GM18907 (cell line): ENCODE measurements at regions not wholly inside any gene's neighbourhood (a gene's known extent, or its start where the extent isn't known, plus 50 kb on each side); places are given as distances from the start of the nearest gene placed in this dataset.

Experiments
- ATAC-seq: cut with Tn5 transposase; IDR thresholded peaks from one replicate; pipeline ENCODE4 v1.9.1; 2021; ENCODE audit warnings: mild to moderate bottlenecking, moderate library complexity; ENCODE audit not compliant: unreplicated experiment

DNA sequence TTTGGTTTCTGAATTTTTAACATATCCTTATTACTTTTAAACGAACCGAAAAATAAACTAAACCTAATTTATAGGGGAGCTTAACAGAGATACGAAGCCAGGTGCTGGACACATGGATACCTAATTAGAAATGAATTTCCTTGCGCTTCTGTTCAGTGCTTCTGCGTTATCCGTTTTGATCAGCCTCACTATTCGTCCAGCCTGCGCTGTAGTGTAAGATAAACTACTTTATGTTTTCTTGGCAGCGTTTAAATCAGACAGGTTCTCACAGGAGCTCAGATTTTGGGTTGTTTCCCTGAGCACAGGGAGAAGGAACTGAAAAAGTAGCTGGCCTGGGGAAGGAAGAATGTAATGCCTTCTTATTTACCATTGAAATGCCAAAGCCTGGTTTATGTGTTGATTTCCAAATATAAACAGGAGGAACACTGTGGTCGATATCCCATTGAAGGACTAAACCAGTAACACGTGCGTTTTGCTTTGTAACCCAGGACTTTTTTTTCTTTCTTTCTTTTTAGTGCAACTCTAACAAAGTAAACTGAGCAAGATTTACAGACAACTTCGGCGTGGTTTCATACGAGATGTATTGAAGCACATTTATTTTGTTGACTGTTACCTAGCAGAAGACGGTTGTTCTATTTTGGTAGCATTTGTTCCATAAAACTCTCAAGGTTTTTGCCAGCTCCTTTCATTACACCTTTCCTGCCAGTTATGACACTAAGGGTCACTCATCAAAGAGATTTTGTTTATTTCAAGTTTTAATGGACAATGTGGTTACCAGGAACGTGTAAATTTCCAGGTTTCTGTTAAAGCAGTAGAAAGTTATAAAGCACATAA is 214.8 kb upstream of the HEY2 start:
- ATAC-seq: no peak

DNA sequence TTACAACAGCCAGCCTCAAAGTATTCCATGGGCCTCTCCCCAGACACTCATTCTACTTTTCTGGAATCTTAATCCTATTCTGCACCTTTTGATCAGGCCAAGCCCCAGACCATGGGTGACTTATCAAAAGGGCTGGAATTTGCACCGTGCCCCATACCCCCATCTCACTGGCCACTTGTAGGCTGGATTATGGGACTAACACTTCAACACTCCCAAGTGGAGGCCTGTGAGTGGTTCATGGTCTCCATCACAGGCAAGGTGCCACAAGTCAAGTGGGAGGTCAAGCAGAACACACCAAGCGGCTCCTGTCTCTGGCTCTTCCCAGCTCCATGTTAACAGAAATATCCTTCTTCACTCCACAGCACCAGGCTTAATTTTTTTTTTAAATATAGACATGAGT is 212.3 kb upstream of the HEY2 start:
- no peak for ATAC-seq

DNA sequence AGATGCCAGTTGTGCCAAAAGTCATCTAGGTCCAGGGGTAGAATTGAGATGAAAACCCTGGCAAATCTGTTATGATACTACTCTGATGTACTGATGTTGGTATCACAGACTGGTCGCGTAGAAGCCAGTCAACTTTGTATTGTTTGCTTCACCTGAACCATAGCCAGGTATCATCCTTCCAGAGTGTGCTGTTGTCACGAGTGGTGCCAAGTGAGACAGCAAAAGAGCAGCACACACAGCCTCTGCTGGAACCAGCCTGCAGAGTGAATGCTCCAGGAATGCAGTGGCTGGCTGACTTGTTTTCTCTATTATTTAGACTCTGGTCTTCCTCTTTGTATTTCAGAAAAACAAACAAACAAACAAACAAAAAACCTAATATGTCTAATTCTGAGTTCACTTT is 209.5 kb upstream of the HEY2 start:
- no peak for ATAC-seq

DNA sequence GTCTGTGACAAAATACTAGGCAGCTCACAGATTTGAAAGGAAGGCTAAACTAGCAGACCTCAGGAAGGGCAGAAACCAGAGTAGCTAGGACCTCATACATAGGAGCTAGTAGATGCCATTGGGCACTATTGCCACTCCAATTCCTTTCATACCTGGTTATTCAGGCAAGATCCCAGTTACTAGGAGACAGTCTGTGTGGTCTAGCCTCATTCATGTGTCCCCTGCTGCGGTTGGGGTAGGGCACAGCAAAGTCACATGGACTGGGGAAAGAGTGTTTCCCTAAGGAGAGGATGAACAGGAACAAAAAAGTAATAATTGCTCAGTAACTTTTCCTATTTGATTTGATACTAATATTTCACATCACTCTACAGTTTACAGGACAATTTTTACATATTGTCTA is 204.6 kb upstream of the HEY2 start:
- ATAC-seq: no peak

DNA sequence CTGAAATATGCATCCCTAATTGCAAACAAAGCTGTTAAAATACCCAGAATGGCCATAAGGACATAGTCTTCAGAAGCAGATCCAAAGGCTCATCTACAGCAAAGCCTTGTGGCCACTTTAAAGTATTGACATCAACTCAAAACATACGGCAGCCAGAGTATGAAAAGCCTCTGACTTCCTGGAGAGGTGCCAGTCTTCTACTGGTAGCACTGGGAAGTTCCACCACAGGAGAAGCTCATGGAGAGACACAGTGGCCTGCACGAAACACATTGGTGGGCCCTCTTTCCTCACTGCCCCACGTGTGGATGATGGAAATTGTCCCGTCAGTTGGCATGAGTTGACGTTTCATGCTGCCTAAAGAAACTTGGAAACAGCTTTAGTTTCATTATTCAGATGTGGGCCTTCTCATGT is 202.6 kb upstream of the HEY2 start:
- ATAC-seq: no peak

DNA sequence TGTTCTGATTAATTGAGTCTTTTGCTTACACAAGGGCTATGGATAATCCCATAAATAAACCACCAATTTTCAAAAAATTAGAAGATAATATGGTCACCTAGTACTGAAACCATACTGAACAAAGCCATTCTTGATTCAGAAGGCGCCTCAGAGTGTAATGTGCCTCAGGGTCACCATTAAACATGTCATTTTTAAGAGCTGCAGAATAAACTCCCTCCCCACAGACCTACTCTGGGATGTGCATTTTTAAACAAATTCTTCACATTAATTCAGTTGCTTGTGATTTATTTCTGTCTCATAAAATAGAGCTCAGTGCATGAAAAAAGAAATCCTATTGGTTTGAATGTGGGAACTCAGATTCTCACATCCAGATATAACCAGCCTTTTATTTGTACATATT is 202.1 kb upstream of the HEY2 start:
- no peak for ATAC-seq

DNA sequence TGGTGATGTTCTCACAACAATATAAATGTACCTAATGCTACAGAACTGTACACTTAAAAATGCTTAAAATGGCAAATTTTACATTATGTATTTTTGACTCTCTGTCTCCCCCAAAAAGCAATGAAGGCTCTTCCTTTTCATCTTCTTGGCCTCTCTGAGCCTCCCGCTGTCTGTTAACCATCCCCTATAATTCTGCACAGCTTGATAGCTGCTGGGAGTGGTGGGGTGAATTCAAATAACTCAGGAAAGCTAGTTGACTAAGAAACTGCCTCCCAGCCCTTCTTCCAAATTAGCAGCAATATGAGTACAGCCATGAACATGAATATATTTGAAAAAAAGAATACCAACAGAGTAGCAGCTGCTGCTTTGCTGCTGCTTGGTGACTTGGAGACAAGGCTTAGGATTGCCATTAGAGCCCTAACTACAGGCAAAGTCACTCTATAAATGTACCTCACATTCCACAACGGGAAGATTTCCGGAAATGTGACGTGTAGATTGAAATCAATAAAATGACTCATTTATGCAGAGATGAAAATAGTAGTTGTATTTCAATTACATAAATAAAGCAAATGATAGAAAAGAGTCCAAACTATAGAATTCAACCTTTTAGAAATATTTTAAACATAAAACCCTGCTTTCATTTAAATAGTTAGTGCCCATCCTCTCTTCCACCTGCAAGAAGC is 200.1 kb upstream of the HEY2 start:
- no peak for ATAC-seq

DNA sequence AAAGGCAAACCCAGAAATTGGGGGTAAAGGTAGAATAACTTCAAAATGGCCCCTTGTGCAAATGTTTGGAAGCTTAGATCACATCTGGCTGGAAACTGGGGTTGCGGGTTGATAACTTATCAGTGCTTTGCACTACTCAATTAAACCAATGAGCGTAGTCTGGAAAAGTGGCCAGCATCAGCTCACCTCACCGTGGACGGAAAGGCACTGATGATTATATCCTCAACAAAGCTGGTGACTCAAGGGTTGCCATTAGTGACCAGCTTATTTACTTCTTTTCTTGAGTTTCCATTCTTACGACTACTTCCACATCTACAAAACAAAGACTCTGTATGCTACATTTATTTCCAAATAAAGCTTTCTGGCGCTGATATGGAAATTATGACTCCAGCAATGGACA is 198.5 kb upstream of the HEY2 start:
- no peak for ATAC-seq

DNA sequence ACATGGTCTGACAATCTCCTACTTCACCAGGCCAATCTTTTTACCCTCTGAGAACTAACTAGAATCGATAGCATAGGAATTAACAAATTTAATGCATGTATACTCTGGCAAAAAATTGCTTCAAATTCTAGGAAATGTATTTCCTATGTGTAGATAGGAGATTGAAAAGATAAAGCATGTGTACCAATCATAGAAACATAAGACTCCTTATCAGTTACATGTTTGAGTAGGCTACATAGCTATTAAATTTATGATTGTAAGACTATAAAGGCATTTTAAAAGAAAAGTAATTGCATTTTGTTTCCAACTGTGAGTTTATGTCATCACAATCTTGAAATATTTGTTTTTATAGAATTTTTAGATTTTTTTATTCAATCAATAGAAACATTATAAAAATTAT is 196.6 kb upstream of the HEY2 start:
- no peak for ATAC-seq

DNA sequence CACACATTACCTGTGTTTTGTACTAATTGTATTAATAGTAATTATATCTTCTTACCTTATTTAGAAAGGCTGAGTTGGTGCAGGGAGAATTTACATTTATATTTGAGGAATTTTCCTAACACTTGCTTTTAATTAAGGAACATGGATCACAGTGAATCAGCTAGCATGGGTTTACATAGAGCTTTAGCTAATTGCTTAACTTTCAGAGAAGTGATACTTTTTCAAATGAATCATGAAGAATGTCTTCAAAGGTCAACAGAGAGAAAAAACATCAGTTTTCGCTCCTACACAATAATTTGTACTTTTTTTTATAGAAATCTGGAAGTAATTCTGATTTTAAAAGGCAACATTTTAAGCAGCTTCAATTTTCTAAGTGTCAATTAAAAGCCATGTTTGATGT is 195.0 kb upstream of the HEY2 start:
- ATAC-seq: no peak

DNA sequence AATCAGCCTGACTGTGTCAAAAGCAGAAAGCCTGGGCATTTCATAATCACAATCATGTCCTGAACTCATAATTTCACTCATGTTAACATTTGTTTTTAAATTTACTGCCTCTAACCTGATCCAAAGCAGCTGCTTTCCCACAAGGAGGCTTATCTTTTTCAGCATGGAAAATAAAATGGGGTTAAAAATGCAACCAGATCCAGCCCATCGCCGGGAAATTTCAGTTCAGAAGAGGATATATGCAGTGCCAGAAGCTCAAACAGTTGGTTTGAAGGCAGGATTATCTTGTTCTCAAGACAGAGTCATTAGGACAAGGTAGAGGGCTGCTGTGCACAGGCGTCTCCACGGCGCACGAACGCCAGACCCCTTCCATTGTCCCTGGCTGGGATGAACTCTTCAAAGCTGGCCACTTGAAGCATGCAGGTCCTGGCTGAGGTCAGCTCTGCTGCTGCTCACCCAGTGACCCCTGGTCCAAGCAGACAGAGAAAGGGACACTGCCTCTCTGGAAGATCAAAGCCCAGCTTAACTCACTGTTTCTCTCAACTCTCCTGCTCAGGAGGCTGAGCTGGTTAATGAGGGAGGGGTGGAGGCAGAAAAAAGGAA is 191.1 kb upstream of the HEY2 start:
- no peak for ATAC-seq

DNA sequence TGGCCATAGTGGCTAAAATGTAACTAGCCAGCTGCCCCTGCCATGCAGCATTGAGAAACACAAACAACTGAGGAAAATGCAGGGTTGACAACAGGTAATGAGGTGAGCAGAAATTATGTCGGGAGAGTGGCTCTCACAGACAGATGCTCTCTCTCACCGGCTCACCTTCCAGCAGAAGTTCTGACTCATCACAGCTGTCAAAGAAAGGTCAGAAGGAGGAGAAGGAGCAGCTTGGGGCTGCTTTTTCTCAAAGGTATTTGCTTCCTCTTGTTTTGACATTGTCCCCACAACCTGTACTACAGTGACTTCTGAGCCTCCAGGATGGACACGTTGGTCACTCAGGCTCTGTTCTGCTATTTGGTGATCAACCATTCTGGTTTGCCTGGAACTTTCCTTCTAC is 190.5 kb upstream of the HEY2 start:
- no peak for ATAC-seq

DNA sequence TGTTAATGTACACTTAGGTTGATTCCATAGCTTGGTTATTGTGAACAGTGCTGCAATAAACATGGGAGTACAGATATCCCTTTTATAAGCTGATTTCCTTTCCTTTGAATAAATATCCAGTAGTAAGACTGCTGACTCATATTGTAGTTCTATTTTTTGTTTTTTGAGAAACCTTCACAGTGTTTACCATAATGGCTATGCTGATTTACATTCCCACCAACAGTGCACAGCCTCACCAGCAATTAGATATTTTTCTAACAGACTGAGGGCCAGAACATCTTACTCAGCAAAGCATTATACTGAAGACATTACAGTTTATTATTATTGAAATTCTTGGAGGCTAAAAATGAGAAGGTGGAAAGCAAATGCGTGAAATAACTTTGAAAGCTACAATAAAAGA is 187.3 kb upstream of the HEY2 start:
- no peak for ATAC-seq

DNA sequence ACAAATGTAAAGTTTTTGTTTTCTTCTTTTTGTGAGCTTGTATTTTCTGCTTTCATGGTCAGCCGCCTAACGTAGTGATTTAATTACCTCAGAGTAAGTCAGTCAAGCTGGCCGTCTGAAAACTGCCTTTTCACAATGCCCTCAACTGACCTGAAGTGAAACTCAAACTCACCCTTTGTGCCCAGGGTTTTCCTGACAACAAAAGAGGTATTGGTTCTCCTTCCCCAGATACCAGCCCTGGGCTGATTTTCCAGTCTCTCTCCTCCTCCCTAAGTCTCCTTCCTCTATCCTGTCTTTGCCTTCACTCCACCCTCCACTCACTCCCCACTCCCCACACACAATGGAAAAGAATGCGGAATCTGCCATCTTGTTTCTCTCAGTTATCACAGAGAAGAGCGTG is 184.5 kb upstream of the HEY2 start:
- ATAC-seq: no peak

DNA sequence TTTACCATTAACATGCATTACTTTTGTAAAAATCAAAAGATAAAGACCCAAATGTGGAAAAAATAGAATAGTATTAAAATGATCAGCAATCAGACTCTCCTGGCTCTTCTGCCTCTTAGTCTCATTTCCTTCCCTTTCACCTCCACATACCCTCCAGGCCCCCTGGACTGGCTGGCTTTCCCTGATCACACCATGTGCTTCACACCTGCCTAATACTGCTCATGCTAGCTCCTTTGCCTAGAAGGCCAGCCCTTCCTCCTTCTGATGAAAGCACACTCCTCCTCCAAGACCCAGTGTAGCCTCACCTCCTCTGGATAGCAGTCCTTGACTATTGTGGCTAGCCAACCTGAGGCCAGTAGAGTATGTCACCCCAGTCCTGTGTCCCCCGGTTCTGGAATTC is 182.0 kb upstream of the HEY2 start:
- ATAC-seq: no peak

DNA sequence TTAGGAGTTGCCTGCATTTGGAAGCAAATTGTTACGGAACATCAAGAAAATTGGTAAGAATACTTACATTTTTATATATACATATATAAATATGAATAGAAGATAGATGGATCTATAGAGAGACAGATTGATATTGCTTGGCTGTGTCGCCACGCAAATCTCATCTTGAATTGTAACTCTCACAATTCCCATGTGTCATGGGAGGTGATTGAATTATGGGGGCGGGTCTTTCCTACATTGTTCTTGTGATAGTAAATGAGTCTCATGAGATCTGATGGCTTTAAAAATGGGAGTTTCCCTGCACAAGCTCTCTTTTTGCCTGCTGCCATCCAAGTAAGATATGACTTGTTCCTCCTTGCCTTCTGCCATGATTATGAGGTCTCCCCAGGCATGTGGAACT is 180.8 kb upstream of the HEY2 start:
- ATAC-seq: no peak

DNA sequence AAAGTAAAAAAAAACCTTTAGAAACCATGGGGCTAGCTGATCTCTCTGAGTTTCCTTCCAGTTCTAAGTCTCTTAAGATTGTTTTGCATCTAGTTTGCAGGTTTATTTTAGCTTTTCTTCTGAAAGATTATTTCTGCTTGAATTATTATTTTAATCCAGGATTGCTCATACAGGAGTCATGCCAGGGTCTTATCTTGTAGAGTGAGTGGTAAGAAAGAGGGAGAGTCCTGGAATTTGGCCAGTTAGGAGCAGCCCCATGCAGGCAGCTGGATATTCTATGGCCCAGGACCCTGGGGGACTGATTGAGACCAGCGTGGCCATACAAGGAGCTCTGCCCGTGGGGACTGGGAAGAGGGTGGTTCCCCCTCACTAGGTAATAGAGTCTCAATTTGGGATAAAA is 178.9 kb upstream of the HEY2 start:
- ATAC-seq: no peak

DNA sequence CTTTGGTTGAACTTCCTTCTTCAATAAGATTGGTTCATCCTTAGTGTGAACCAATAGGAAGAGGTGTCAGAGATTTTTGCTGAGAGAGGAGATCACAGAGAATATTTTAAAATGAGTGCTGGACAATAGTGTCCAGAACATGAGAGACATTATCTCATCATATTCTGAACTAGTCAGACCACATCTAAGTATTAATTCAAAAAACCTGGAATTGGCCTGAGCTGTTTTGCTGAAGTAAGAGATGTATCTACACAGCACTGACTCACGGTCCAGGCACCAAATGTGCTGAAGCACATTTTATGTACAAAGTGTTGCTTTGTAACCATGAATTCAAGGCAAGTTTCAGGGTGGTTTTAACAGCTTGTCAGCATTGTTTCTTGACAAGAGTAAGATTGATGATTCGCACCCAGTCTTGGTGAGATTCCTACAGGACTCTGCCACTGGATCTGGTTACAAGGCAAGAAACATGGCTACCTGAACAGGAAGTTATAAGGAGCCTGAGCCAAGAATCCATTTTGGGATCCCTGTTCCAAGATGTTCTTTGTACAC is 178.2 kb upstream of the HEY2 start:
- ATAC-seq: no peak

DNA sequence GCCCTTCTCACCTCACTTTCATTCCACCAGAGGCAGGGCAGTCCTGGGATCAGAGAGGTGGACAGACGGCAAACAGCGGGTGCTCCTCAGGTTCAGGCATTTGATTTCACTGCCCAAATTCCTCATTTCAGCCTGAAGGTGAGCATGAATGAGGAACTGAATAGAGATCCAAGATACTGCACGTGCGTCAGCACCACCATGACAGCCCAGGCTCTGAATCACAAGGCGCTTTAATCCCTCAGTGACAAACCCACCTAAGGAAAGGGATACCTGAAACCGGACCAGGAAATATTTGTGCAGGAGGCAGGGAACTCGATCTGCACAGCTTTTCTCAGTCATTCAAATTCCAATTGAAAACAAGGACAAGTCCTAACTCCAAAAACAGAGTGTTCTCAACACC is 174.8 kb upstream of the HEY2 start:
- no peak for ATAC-seq

DNA sequence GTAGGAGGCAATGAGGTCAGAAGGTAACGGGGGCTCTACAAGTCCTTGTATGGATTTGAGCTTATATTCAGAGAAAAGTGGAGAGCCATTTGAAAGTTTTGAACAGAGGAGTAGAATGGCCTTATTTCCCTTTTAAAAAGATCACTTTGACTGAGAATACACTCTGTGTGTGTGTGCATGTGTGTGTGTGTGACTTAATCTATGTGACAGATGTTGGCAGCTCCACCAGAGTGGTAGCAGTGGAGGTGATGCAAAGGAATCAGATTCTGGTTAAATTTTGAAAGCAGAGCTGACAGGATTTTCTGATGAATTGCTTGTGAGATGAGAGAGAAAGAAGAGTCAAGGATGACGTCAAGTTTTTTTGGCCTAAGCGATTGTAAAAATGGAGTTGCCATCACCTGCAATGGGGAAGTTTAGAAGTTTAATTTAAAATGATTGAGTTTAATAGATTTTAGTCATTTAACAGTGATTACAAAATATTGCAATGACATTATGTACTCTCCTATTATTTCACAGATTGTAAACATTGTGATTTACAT is 172.2 kb upstream of the HEY2 start:
- no peak for ATAC-seq

DNA sequence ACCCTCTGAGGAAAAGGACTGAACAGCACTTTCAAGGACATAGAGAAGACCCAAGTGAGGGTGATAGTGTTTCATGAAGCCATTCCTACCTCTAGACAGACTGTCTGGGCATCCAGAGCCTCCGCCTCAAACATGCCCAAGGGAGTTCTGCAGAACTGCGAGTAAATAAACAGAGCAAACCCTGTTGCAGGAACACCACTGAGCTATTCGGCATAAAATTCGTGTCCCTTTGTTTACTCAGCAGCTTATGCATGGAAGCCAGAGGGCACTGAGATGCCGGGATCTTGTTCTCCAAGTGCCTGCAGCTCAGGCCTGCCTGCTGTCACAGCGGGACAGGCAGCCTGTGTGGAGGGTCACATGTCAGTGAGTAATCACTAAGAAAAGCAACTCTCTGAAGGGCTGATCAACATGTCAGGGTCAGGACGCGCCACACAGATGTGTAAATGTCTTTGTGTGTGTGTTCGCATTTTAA is 164.9 kb upstream of the HEY2 start:
- ATAC-seq: no peak

DNA sequence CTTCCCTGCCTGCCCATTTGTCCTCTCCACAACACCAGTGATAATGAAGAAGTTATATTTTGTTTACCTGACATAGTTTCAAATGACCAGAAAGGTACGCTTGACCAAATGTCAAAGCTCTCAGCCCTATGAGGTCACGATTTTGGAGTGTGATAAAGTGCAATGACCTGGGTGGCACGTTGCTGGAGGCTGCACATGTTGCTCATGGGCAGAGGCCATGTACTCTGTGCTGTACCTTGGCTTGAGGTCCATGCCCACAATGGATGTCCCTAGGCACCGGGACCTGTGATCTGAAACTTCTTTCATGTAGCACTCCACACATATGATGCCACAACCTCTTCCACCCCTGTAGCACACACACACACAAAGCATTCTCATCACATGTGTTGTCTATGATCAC is 164.0 kb upstream of the HEY2 start:
- ATAC-seq: no peak
